GM12892 (cell line): ENCODE measurements at regions not wholly inside any gene's neighbourhood (a gene's known extent, or its start where the extent isn't known, plus 50 kb on each side); places are given as distances from the start of the nearest gene placed in this dataset.

Experiments used
- POLR2A ChIP-seq: IDR thresholded peaks from 2 replicates; pipeline ENCODE4 v1.6.1; 2011; ENCODE audit warnings: low read depth, low read length, control low read depth
- POLR2AphosphoS5 ChIP-seq: IDR thresholded peaks from 2 replicates; pipeline ENCODE4 v1.6.1; 2011; ENCODE audit warnings: low read depth, low read length, control low read depth

GRCh38 chr22:48963405-48963804, 864.3 kb downstream of the BRD1 start:
- no peak for TF ChIP-seq POLR2AphosphoS5
- TF ChIP-seq POLR2A: no peak
